ENCODE measurements at regions not wholly inside any gene's neighbourhood (a gene's known extent, or its start where the extent isn't known, plus 50 kb on each side); places are given as distances from the start of the nearest gene placed in this dataset.

DNA sequence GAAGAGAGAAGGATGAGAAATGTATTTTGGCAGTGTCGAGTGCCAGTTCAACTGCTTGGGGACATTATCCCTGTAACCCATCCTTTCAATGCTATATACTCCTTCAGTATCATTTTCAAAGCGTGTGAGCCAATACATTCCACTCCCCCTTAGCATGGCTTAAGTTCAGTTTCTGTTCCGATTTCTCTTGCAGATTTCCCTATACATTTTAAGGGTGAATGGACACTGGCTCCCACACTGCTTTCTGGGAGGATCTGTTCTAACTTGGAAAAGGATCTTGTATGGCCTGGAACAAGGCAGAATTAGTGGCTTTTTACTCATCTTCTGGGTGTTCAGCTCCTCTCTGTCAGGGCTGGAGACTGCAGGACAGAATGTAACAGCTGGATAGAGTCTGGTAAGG, 333.8 kb downstream of the HAPSTR1 start:
- H3K4me2 ChIP-seq (ENCODE audit: extremely low read depth, insufficient read depth, low read length): no peak overlapping the region
- no peak for TF ChIP-seq EZH2 (IDR thresholded peaks at IDR 0.05; ENCODE audit: low read length, missing control alignments)
- no peak for TF ChIP-seq CTCF (conservative IDR thresholded peaks at IDR 0.05 in 1 of 2, IDR thresholded peaks at IDR 0.05 in 1 of 2; ENCODE audit: low read depth in 1 of 2, low read length in 2 of 2)
- no peak overlapping the region for H2AFZ ChIP-seq (ENCODE audit: low read length)

GRCh38 chr16:9428355-9429005, 337.0 kb downstream of the HAPSTR1 start:
- Histone ChIP-seq H3K9ac (ENCODE audit: insufficient read depth, low read length) (no peak overlapping the region), H3K27ac (ENCODE audit: insufficient read depth, low read length) (no peak overlapping the region), H2AFZ (ENCODE audit: low read length) (no peak overlapping the region), H3K4me2 (ENCODE audit: extremely low read depth, insufficient read depth, low read length) (no peak overlapping the region), H3K9me3 (ENCODE audit: control insufficient read depth, insufficient read depth, low read depth, low read length) (no peaks in the 10 kb centered on the region), H3K4me3 (replicated peaks in 1 of 4; ENCODE audit: control extremely low read depth in 1 of 4, insufficient read depth in 1 of 4, low read depth in 3 of 4, low read length in 4 of 4) (no peak overlapping the region), H3K79me2 (ENCODE audit: control insufficient read depth, insufficient read depth, low read length) (no peaks in the 10 kb centered on the region), H3K36me3 (ENCODE audit: control insufficient read depth, insufficient read depth, low read length) (no peaks in the 10 kb centered on the region), H3K4me1 (ENCODE audit: control insufficient read depth, extremely low read depth, insufficient read depth, low read length) (no peaks in the 10 kb centered on the region), H4K20me1 (ENCODE audit: control insufficient read depth, extremely low read depth, insufficient read depth, low read length) (no peaks in the 10 kb centered on the region), H3K27me3 (ENCODE audit: control insufficient read depth, insufficient read depth, low read length) (no peaks in the 10 kb centered on the region)
- DNase-seq (ENCODE audit: low read depth in 2 of 2): no peak
- TF ChIP-seq EZH2 (IDR thresholded peaks at IDR 0.05; ENCODE audit: low read length, missing control alignments) (no peak), CTCF (conservative IDR thresholded peaks at IDR 0.05 in 1 of 2, IDR thresholded peaks at IDR 0.05 in 1 of 2; ENCODE audit: low read depth in 1 of 2, low read length in 2 of 2) (no peak)

More for the DNA sequence above, 333.8 kb downstream of the HAPSTR1 start:
- no peaks in the 10 kb centered on the region for H3K4me1 ChIP-seq (ENCODE audit: control insufficient read depth, extremely low read depth, insufficient read depth, low read length)
- H3K27ac ChIP-seq (ENCODE audit: insufficient read depth, low read length): no peak overlapping the region
- H4K20me1 ChIP-seq (ENCODE audit: control insufficient read depth, extremely low read depth, insufficient read depth, low read length): no peaks in the 10 kb centered on the region
- H3K27me3 ChIP-seq (ENCODE audit: control insufficient read depth, insufficient read depth, low read length): no peaks in the 10 kb centered on the region
- no peak overlapping the region for H3K9ac ChIP-seq (ENCODE audit: insufficient read depth, low read length)
- no peak overlapping the region for H3K4me3 ChIP-seq (replicated peaks in 1 of 4; ENCODE audit: control extremely low read depth in 1 of 4, insufficient read depth in 1 of 4, low read depth in 3 of 4, low read length in 4 of 4)
- no peak for DNase-seq (ENCODE audit: low read depth in 2 of 2)
- no peaks in the 10 kb centered on the region for H3K79me2 ChIP-seq (ENCODE audit: control insufficient read depth, insufficient read depth, low read length)
- H3K36me3 ChIP-seq (ENCODE audit: control insufficient read depth, insufficient read depth, low read length): no peaks in the 10 kb centered on the region
- no peaks in the 10 kb centered on the region for H3K9me3 ChIP-seq (ENCODE audit: control insufficient read depth, insufficient read depth, low read depth, low read length)

GRCh38 chr16:9429646-9430330, 338.3 kb downstream of the HAPSTR1 start:
- Histone ChIP-seq H3K9ac (ENCODE audit: insufficient read depth, low read length) (no peak overlapping the region), H3K9me3 (ENCODE audit: control insufficient read depth, insufficient read depth, low read depth, low read length) (no peaks in the 10 kb centered on the region), H4K20me1 (ENCODE audit: control insufficient read depth, extremely low read depth, insufficient read depth, low read length) (no peaks in the 10 kb centered on the region), H3K4me2 (ENCODE audit: extremely low read depth, insufficient read depth, low read length) (no peak overlapping the region), H3K27ac (ENCODE audit: insufficient read depth, low read length) (no peak overlapping the region), H3K79me2 (ENCODE audit: control insufficient read depth, insufficient read depth, low read length) (no peaks in the 10 kb centered on the region), H3K27me3 (ENCODE audit: control insufficient read depth, insufficient read depth, low read length) (no peaks in the 10 kb centered on the region), H3K36me3 (ENCODE audit: control insufficient read depth, insufficient read depth, low read length) (no peaks in the 10 kb centered on the region), H3K4me3 (replicated peaks in 1 of 4; ENCODE audit: control extremely low read depth in 1 of 4, insufficient read depth in 1 of 4, low read depth in 3 of 4, low read length in 4 of 4) (no peak overlapping the region), H3K4me1 (ENCODE audit: control insufficient read depth, extremely low read depth, insufficient read depth, low read length) (no peaks in the 10 kb centered on the region), H2AFZ (ENCODE audit: low read length) (no peak overlapping the region)
- DNase-seq (ENCODE audit: low read depth in 2 of 2): no peak
- TF ChIP-seq EZH2 (IDR thresholded peaks at IDR 0.05; ENCODE audit: low read length, missing control alignments) (no peak), CTCF (conservative IDR thresholded peaks at IDR 0.05 in 1 of 2, IDR thresholded peaks at IDR 0.05 in 1 of 2; ENCODE audit: low read depth in 1 of 2, low read length in 2 of 2) (no peak)

Data from fibroblast of lung (primary cell).